ENCODE measurements at regions not wholly inside any gene's neighbourhood (a gene's known extent, or its start where the extent isn't known, plus 50 kb on each side); places are given as distances from the start of the nearest gene placed in this dataset.

GRCh38 chr18:45359275-45360009 is 255.8 kb upstream of the SLC14A2 start:
- H4K5ac ChIP-seq (ENCODE audit: low read depth, low read length) = no peak overlapping the region
- no peak overlapping the region for H3K4ac ChIP-seq (ENCODE audit: low read depth, low read length)
- no peak for DNase-seq
- H4K91ac ChIP-seq (ENCODE audit: insufficient read depth, low read depth, low read length) = no peak overlapping the region
- H3K23ac ChIP-seq (ENCODE audit: low read depth, low read length) = no peak overlapping the region
- dilution Hi-C loops (cut with HindIII; ENCODE audit: low sequenced_read_pairs, unreplicated experiment) (no loop called here), intact Hi-C loops (cut with micrococcal nuclease) (no loop called here), in situ Hi-C loops (cut with MboI; ENCODE audit: low sequenced_read_pairs) (no loop called here)
- H2AK5ac ChIP-seq (ENCODE audit: low read depth, low read length) = no peak overlapping the region
- no peak overlapping the region for H3K4me3 ChIP-seq (ENCODE audit: insufficient read depth, low read depth, low read length)
- H3K9ac ChIP-seq (ENCODE audit: low read depth, low read length) = no peak overlapping the region
- no peak overlapping the region for H2BK5ac ChIP-seq (ENCODE audit: low read depth, low read length, poor library complexity, severe bottlenecking)
- no TSS peak for BruUV-seq (replicated peaks)
- H3K14ac ChIP-seq (replicated peaks; ENCODE audit: low read depth, low read length) = no peak overlapping the region
- H2AK9ac ChIP-seq (replicated peaks; ENCODE audit: low read depth, low read length, poor library complexity) = no peak overlapping the region
- H3K4me2 ChIP-seq (ENCODE audit: low read depth, low read length) = no peak overlapping the region
- H3K27ac ChIP-seq (ENCODE audit: insufficient read depth, low read length) = no peak overlapping the region
- H3K9me1 ChIP-seq (ENCODE audit: insufficient read depth, low read length) = no peaks in the 10 kb centered on the region; the same call in 1 of the 2 replicates
- H3K27me3 ChIP-seq (ENCODE audit: control insufficient read depth, insufficient read depth, low read length) = peaks cover 18% of the 10 kb centered on the region; the same call in 1 of the 2 replicates
- H3K36me3 ChIP-seq (ENCODE audit: control insufficient read depth, insufficient read depth, low read length) = no peaks in the 10 kb centered on the region
- no peak overlapping the region for H2BK20ac ChIP-seq (ENCODE audit: low read depth, low read length)
- H4K8ac ChIP-seq (ENCODE audit: low read depth in 2 of 2, low read length in 2 of 2) = no peak overlapping the region
- POLR2A ChIA-PET (ENCODE audit: unreplicated experiment) = no interaction called here
- ATAC-seq (ENCODE audit: low read depth) = no peak
- TF ChIP-seq FOS (IDR thresholded peaks at IDR 0.05; ENCODE audit: low read depth, low read length) = no peak
- no peak for TF ChIP-seq RAD21 (IDR thresholded peaks at IDR 0.05; ENCODE audit: low read length)
- no peak for TF ChIP-seq MAZ (IDR thresholded peaks at IDR 0.05; ENCODE audit: borderline replicate concordance, low read depth, low read length)
- no peak for TF ChIP-seq RCOR1 (IDR thresholded peaks at IDR 0.05; ENCODE audit: insufficient replicate concordance, low read length)
- H2AFZ ChIP-seq (replicated peaks; ENCODE audit: low read length, poor library complexity) = no peak overlapping the region
- no peak overlapping the region for H2BK120ac ChIP-seq (ENCODE audit: low read depth, low read length)
- WGBS, 2 experiments (ENCODE audit: extremely low coverage in 2 of 2, insufficient read length in 1 of 2) = no CpG with 5 or more reads among the region's 7 CpGs
- H3K9me3 ChIP-seq (ENCODE audit: control insufficient read depth, insufficient read depth, low read length) = no peaks in the 10 kb centered on the region
- no peaks in the 10 kb centered on the region; the same call in 1 of the 2 replicates for H3K4me1 ChIP-seq (ENCODE audit: control insufficient read depth, insufficient read depth, low read length)
- H3K79me1 ChIP-seq (ENCODE audit: low read depth in 1 of 2, low read length in 2 of 2) = no peaks in the 10 kb centered on the region
- CTCF ChIA-PET = no interaction called here
- no peak overlapping the region for H3K18ac ChIP-seq (ENCODE audit: low read depth, low read length)
- H2BK15ac ChIP-seq (ENCODE audit: low read depth, low read length) = no peak overlapping the region
- no peak overlapping the region for H3K56ac ChIP-seq (ENCODE audit: extremely low read depth, insufficient read depth, low read length)
- H4K20me1 ChIP-seq (ENCODE audit: insufficient read depth, low read length) = no peaks in the 10 kb centered on the region

Data from IMR-90 (cell line).